Esophagus muscularis mucosa (tissue), 2 donors: ENCODE measurements at regions not wholly inside any gene's neighbourhood (a gene's known extent, or its start where the extent isn't known, plus 50 kb on each side); places are given as distances from the start of the nearest gene placed in this dataset.

Experiments used
- EP300 ChIP-seq: sonication (generic); formaldehyde crosslinking; IDR thresholded peaks from one replicate; pipeline ENCODE4 v1.6.1; 2017; ENCODE audit warnings: antibody characterized with exemption
- POLR2A ChIP-seq: fragments of 450-650 bp; IDR thresholded peaks from one replicate; pipeline ENCODE4 v1.6.1; 2017; ENCODE audit warnings: antibody characterized with exemption, moderate library complexity, mild to moderate bottlenecking, low read depth

DNA sequence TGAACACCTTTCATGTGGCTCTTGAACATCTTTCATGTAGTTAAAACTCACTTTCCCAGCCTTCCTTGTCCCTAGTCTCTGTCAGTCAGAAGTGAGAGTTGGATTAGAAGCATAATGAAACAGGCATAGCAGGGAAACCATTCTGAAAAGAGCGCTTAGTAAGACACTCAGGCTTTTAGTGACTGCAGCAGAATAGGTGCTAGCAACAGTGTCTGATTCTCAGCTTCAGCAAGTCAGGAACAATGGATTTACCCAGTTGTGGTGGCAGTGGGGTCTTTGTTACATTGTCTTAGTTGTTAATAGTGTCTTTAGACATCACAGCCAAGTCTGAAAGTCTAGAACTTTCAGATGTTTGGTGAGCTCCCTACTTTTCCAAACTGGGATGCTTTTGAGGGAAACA, 177.1 kb upstream of the PCDH7 start:
- TF ChIP-seq POLR2A (no peak), EP300 (no peak)
